CD4-positive, alpha-beta T cell treated with Interferon alpha-2 for 1 hour (primary cell): ENCODE measurements at regions not wholly inside any gene's neighbourhood (a gene's known extent, or its start where the extent isn't known, plus 50 kb on each side); places are given as distances from the start of the nearest gene placed in this dataset.

Experiments used
- DNase-seq, 2 donors: peaks; one replicate each; pipeline ENCODE4 v3.0.0-alpha.2; 2020 to 2022

DNA sequence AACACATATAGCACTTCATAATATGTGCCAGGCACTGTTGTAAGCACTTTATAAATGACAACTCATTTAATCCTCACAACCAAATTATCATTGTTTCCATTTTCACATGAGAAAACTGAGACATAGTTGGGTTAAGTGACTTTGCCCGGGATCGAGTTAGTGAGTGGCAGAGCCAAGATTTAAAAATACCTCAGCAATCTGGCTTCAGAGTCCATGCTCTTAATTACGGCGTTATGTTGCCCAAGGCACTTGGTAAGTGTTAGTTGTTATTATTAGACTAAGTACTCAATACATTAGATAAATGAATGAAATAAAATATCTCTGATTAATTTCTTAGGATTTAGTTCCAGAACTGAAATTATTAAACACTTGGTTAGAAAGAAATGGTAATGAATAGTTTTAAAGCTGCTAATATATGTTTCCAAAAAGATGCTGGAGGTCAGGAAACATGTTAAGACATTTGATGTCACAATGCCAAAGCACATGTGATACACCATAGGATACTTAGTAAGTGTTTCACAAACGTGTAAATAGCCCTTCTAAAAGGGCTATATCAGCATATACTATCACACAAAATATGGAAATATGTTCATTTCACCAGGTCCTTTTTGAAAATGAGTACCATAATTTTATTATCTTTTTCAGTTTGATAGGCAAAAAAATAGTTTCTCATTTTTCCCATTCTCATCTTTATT lies 301.9 kb downstream of the GPAT3 start:
- DNase-seq, result no peak

- DNase-seq, result no peak
These were observed 298.0 kb downstream of the GPAT3 start for GRCh38 chr4:83833920-83834319.

- DNase-seq, result no peak
These were observed 296.4 kb downstream of the GPAT3 start for GRCh38 chr4:83832110-83832825.

GRCh38 chr4:83831588-83831987 lies 295.7 kb downstream of the GPAT3 start:
- DNase-seq, result no peak

DNA sequence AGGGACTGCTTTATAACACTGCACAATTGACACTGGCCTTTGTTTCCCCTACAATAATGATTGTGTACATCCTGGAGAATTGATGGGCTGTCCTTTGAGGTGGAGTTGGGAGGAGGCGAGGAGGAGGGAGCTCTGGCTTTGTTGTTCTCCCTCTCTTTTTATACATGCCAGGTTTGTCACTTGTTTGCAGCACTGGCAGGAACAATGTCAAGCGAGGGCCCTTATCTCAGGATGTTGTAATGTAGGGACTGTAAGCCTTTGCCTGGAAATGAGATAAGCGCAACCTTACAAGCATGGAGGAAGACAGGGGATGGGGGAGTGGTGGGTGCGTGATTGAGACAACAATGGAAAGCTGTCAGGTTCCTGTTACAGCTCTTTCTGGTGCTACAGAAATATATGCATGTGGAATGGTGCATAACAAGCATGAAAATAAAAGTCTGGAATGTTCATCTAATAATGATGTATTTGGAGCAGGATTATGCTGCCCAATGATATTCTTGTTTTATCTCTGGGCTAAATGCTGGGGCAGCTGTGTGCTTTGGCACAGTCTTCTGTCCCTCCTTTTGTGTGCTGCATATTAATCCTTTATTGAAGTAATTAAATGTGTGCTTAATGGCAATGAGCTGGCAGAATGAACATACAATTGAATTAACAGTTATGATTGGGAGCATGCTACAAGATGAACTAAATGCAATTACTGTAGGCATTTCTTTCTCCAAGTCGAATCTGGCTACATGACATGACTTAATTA lies 294.4 kb downstream of the GPAT3 start:
- no peak for DNase-seq

GRCh38 chr4:83828601-83829000 lies 292.7 kb downstream of the GPAT3 start:
- no peak for DNase-seq

DNA sequence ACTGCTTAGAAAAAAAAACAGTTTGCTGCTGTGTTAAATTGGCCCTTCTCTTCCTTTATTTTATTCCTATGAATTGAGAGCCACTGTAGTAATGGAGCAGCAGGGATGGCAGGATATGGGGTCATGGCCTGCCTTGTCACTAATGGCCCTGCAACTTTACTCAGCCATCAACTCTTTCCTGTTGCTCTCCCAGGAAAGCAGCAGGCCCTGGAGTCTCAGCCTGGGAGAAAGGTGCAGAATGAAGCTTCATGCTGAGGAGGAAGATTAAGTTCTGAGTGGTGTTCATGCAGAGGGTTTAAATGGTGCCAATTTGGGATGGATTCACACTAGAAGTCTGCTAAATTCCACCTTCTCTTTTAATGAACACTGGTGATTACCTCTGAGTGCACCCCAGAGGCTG lies 285.6 kb downstream of the GPAT3 start:
- no peak for DNase-seq

DNA sequence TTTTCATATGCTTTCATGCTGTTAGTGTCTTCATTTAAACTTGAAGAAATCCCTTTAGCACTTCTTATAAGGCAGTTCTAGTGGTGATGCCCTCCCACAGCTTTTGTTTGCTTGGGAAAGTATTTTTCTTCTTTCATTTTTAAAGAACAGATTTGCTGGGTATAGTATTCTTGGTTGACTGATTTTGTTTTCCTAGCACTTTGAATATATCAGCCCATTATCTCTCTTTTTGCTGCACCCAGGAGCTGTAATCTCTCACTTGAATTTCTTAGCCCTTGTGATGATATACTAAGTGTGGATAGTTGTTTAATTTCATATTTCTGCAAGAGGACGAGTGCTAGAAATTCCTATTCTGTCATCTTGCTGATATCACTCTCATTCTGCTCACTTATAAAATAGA lies 283.7 kb downstream of the GPAT3 start:
- DNase-seq, result no peak

DNA sequence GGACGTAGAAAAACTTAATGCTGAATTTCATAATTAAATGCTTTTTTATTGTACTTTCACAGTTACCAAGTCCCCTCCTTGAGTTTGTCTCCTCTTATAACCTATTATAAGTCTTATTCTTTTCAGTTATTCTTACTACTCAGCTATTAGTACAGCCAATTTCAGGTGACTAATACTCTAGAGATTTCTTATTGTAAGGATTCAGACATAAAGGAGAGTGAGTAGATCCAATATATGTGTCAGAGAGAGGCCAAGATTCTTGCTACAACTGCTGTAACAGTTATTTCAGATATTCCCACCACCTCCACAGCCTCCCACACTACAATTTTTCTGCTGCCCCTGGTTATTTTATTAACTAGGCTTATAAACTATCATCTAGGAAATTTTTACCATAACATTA lies 274.5 kb downstream of the GPAT3 start:
- DNase-seq, result no peak

GRCh38 chr4:83809581-83809980 lies 273.7 kb downstream of the GPAT3 start:
- DNase-seq, result no peak

- no peak for DNase-seq
These were observed 257.6 kb downstream of the GPAT3 start for GRCh38 chr4:83793481-83793880.

DNA sequence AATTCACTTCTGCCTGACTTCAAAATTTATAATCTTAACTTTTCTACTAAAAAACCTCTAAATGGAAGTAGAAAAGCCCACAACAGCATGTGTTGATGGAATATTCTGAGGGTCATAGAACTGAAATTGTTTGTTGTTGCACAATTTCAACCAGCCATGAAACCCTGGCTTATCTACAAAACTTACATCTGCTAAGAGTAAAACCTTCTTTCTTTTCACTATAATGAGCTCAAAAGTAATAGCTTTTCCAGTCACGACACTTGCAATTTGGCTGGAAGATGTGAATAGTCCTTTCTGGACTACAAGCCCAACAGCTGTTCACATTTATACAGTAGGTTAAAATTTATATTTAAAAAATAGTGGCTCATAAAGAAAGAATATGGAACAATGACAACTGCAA lies 250.0 kb downstream of the GPAT3 start:
- DNase-seq, result no peak

DNA sequence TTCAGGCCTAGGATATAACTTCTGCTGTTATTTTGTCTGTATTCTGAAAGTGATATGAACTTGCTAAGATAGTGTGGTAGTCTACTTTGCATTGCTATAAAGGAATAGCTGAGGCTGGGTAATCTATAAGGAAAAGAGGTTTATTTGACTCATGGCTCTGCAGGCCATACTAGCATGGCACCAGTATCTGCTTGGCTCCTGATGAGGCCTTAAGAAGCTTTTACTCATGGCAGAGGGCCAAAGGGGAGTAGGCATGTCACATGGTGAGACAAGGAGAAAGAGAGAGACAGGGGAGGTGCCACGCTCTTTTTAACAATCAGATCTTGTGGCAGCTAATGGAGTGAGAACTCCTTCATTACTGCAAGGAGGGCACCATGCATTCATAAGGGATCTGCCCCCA lies 247.3 kb downstream of the GPAT3 start:
- no peak for DNase-seq

- DNase-seq, result no peak
These were observed 246.7 kb downstream of the GPAT3 start for GRCh38 chr4:83782591-83782990.

GRCh38 chr4:83781434-83781833 lies 245.5 kb downstream of the GPAT3 start:
- no peak for DNase-seq

GRCh38 chr4:83780053-83780733 lies 244.3 kb downstream of the GPAT3 start:
- no peak for DNase-seq

- no peak for DNase-seq
These were observed 243.5 kb downstream of the GPAT3 start for GRCh38 chr4:83779103-83780052.

- DNase-seq, result no peak
These were observed 236.8 kb downstream of the GPAT3 start for GRCh38 chr4:83772685-83773084.

GRCh38 chr4:83771113-83771705 lies 235.3 kb downstream of the GPAT3 start:
- no peak for DNase-seq

DNA sequence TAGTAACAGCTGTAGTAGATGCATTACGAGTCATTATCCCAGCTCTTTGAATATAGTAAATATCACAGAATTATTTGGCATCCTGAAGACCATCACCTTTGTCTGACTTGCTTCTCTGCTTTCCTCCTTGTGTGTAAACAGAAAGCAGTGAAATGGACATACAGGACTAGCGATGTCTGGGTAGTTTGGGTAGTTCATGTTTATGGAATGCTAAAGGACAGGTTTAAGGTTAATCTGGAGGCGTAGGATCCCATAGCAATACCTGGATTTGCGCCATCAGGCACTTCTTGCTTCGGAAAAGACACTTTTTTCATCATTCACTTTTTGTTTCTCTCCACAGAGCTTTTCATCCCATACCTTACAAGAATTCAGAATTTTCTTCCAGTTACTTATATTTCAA lies 232.2 kb downstream of the GPAT3 start:
- no peak for DNase-seq

- DNase-seq, result no peak
These were observed 231.2 kb downstream of the GPAT3 start for GRCh38 chr4:83767067-83767466.

- DNase-seq, result no peak
These were observed 223.7 kb downstream of the GPAT3 start for GRCh38 chr4:83759611-83760010.
